ENCODE measurements at regions not wholly inside any gene's neighbourhood (a gene's known extent, or its start where the extent isn't known, plus 50 kb on each side); places are given as distances from the start of the nearest gene placed in this dataset.

GRCh38 chr6:2565499-2565898, 185.2 kb downstream of the MYLK4 start:
- no peaks in the 10 kb centered on the region for H3K36me3 ChIP-seq (ENCODE audit: control insufficient read depth in 2 of 2, insufficient read depth in 2 of 2, low read length in 2 of 2)
- H3K9me3 ChIP-seq (ENCODE audit: control insufficient read depth in 2 of 2, low read length in 2 of 2) = no peaks in the 10 kb centered on the region
- H3K9ac ChIP-seq (ENCODE audit: low read length in 2 of 2) = no peak overlapping the region
- no peak overlapping the region for H3K27ac ChIP-seq (ENCODE audit: low read length)
- no peaks in the 10 kb centered on the region for H3K27me3 ChIP-seq (ENCODE audit: control insufficient read depth in 1 of 2, insufficient read depth in 2 of 2, low read length in 2 of 2)
- no peak overlapping the region for H3K4me3 ChIP-seq (ENCODE audit: low read length in 2 of 2)
- no peaks in the 10 kb centered on the region for H3K4me1 ChIP-seq (ENCODE audit: control insufficient read depth, insufficient read depth, low read length)

- H3K27ac ChIP-seq (ENCODE audit: low read length) = no peak overlapping the region
Observed at GRCh38 chr6:2563635-2564034, 187.1 kb downstream of the MYLK4 start.

GRCh38 chr6:2562721-2563451, 187.8 kb downstream of the MYLK4 start:
- Histone ChIP-seq H3K36me3 (ENCODE audit: control insufficient read depth in 2 of 2, insufficient read depth in 2 of 2, low read length in 2 of 2) (no peaks in the 10 kb centered on the region), H3K4me3 (ENCODE audit: low read length in 2 of 2) (no peak overlapping the region), H3K27ac (ENCODE audit: low read length) (no peak overlapping the region), H3K9ac (ENCODE audit: low read length in 2 of 2) (no peak overlapping the region), H3K27me3 (ENCODE audit: control insufficient read depth in 1 of 2, insufficient read depth in 2 of 2, low read length in 2 of 2) (no peaks in the 10 kb centered on the region), H3K9me3 (ENCODE audit: control insufficient read depth in 2 of 2, low read length in 2 of 2) (no peaks in the 10 kb centered on the region), H3K4me1 (ENCODE audit: control insufficient read depth, insufficient read depth, low read length) (no peaks in the 10 kb centered on the region)

More at GRCh38 chr6:2563635-2564034, 187.1 kb downstream of the MYLK4 start:
- H3K9ac ChIP-seq (ENCODE audit: low read length in 2 of 2) = no peak overlapping the region
- no peaks in the 10 kb centered on the region for H3K9me3 ChIP-seq (ENCODE audit: control insufficient read depth in 2 of 2, low read length in 2 of 2)
- no peaks in the 10 kb centered on the region for H3K36me3 ChIP-seq (ENCODE audit: control insufficient read depth in 2 of 2, insufficient read depth in 2 of 2, low read length in 2 of 2)
- H3K27me3 ChIP-seq (ENCODE audit: control insufficient read depth in 1 of 2, insufficient read depth in 2 of 2, low read length in 2 of 2) = no peaks in the 10 kb centered on the region
- H3K4me3 ChIP-seq (ENCODE audit: low read length in 2 of 2) = no peak overlapping the region
- H3K4me1 ChIP-seq (ENCODE audit: control insufficient read depth, insufficient read depth, low read length) = no peaks in the 10 kb centered on the region

- Histone ChIP-seq H3K9ac (ENCODE audit: low read length in 2 of 2) (no peak overlapping the region), H3K4me3 (ENCODE audit: low read length in 2 of 2) (no peak overlapping the region), H3K4me1 (ENCODE audit: control insufficient read depth, insufficient read depth, low read length) (no peaks in the 10 kb centered on the region), H3K27me3 (ENCODE audit: control insufficient read depth in 1 of 2, insufficient read depth in 2 of 2, low read length in 2 of 2) (no peaks in the 10 kb centered on the region), H3K36me3 (ENCODE audit: control insufficient read depth in 2 of 2, insufficient read depth in 2 of 2, low read length in 2 of 2) (no peaks in the 10 kb centered on the region), H3K27ac (ENCODE audit: low read length) (no peak overlapping the region), H3K9me3 (ENCODE audit: control insufficient read depth in 2 of 2, low read length in 2 of 2) (no peaks in the 10 kb centered on the region)
Observed at GRCh38 chr6:2560917-2561698, 189.6 kb downstream of the MYLK4 start.

- no peaks in the 10 kb centered on the region for H3K27me3 ChIP-seq (ENCODE audit: control insufficient read depth in 1 of 2, insufficient read depth in 2 of 2, low read length in 2 of 2)
- no peaks in the 10 kb centered on the region for H3K9me3 ChIP-seq (ENCODE audit: control insufficient read depth in 2 of 2, low read length in 2 of 2)
- no peak overlapping the region for H3K9ac ChIP-seq (ENCODE audit: low read length in 2 of 2)
- H3K4me1 ChIP-seq (ENCODE audit: control insufficient read depth, insufficient read depth, low read length) = no peaks in the 10 kb centered on the region
- H3K4me3 ChIP-seq (ENCODE audit: low read length in 2 of 2) = no peak overlapping the region
- H3K27ac ChIP-seq (ENCODE audit: low read length) = no peak overlapping the region
- no peaks in the 10 kb centered on the region for H3K36me3 ChIP-seq (ENCODE audit: control insufficient read depth in 2 of 2, insufficient read depth in 2 of 2, low read length in 2 of 2)
Observed at GRCh38 chr6:2560140-2560818, 190.4 kb downstream of the MYLK4 start.

GRCh38 chr6:2558861-2559801, 191.6 kb downstream of the MYLK4 start:
- no peak overlapping the region for H3K9ac ChIP-seq (ENCODE audit: low read length in 2 of 2)
- no peaks in the 10 kb centered on the region for H3K4me1 ChIP-seq (ENCODE audit: control insufficient read depth, insufficient read depth, low read length)
- H3K27me3 ChIP-seq (ENCODE audit: control insufficient read depth in 1 of 2, insufficient read depth in 2 of 2, low read length in 2 of 2) = no peaks in the 10 kb centered on the region
- no peak overlapping the region for H3K4me3 ChIP-seq (ENCODE audit: low read length in 2 of 2)
- no peaks in the 10 kb centered on the region for H3K9me3 ChIP-seq (ENCODE audit: control insufficient read depth in 2 of 2, low read length in 2 of 2)
- H3K27ac ChIP-seq (ENCODE audit: low read length) = no peak overlapping the region
- no peaks in the 10 kb centered on the region for H3K36me3 ChIP-seq (ENCODE audit: control insufficient read depth in 2 of 2, insufficient read depth in 2 of 2, low read length in 2 of 2)

GRCh38 chr6:2558098-2558680, 192.5 kb downstream of the MYLK4 start:
- Histone ChIP-seq H3K9me3 (ENCODE audit: control insufficient read depth in 2 of 2, low read length in 2 of 2) (no peaks in the 10 kb centered on the region), H3K27me3 (ENCODE audit: control insufficient read depth in 1 of 2, insufficient read depth in 2 of 2, low read length in 2 of 2) (no peaks in the 10 kb centered on the region), H3K36me3 (ENCODE audit: control insufficient read depth in 2 of 2, insufficient read depth in 2 of 2, low read length in 2 of 2) (no peaks in the 10 kb centered on the region), H3K4me1 (ENCODE audit: control insufficient read depth, insufficient read depth, low read length) (no peaks in the 10 kb centered on the region), H3K4me3 (ENCODE audit: low read length in 2 of 2) (no peak overlapping the region), H3K9ac (ENCODE audit: low read length in 2 of 2) (no peak overlapping the region), H3K27ac (ENCODE audit: low read length) (no peak overlapping the region)

GRCh38 chr6:2557181-2557720, 193.5 kb downstream of the MYLK4 start:
- Histone ChIP-seq H3K4me1 (ENCODE audit: control insufficient read depth, insufficient read depth, low read length) (no peaks in the 10 kb centered on the region), H3K9ac (ENCODE audit: low read length in 2 of 2) (no peak overlapping the region), H3K27me3 (ENCODE audit: control insufficient read depth in 1 of 2, insufficient read depth in 2 of 2, low read length in 2 of 2) (no peaks in the 10 kb centered on the region), H3K27ac (ENCODE audit: low read length) (no peak overlapping the region), H3K9me3 (ENCODE audit: control insufficient read depth in 2 of 2, low read length in 2 of 2) (no peaks in the 10 kb centered on the region), H3K36me3 (ENCODE audit: control insufficient read depth in 2 of 2, insufficient read depth in 2 of 2, low read length in 2 of 2) (no peaks in the 10 kb centered on the region), H3K4me3 (ENCODE audit: low read length in 2 of 2) (no peak overlapping the region)

GRCh38 chr6:2556761-2557160, 194.0 kb downstream of the MYLK4 start:
- Histone ChIP-seq H3K36me3 (ENCODE audit: control insufficient read depth in 2 of 2, insufficient read depth in 2 of 2, low read length in 2 of 2) (no peaks in the 10 kb centered on the region), H3K4me3 (ENCODE audit: low read length in 2 of 2) (no peak overlapping the region), H3K27me3 (ENCODE audit: control insufficient read depth in 1 of 2, insufficient read depth in 2 of 2, low read length in 2 of 2) (no peaks in the 10 kb centered on the region), H3K4me1 (ENCODE audit: control insufficient read depth, insufficient read depth, low read length) (no peaks in the 10 kb centered on the region), H3K9me3 (ENCODE audit: control insufficient read depth in 2 of 2, low read length in 2 of 2) (no peaks in the 10 kb centered on the region), H3K9ac (ENCODE audit: low read length in 2 of 2) (no peak overlapping the region), H3K27ac (ENCODE audit: low read length) (no peak overlapping the region)

Data from stomach smooth muscle (tissue), 2 donors.